ENCODE measurements at regions not wholly inside any gene's neighbourhood (a gene's known extent, or its start where the extent isn't known, plus 50 kb on each side); places are given as distances from the start of the nearest gene placed in this dataset.
"Not testable (repeated sequence)": the region's sequence is repeated elsewhere in the genome, so short reads cannot be mapped to it uniquely, and the experiment has no call there.

GRCh38 chr13:40024967-40025714 is 369.7 kb downstream of the COG6 start:
- no peak for DNase-seq
- peak overlapping the region; percentile 64 for H3K27ac Mint-ChIP-seq
- ATAC-seq = no peak
- no peak overlapping the region for H3K4me3 Mint-ChIP-seq
- no peaks in the 10 kb centered on the region for H3K27me3 Mint-ChIP-seq
- H3K9me3 Mint-ChIP-seq = peaks cover 9% of the 10 kb centered on the region
- peaks cover 2% of the 10 kb centered on the region for H3K36me3 Mint-ChIP-seq (ENCODE audit: low read depth)
- H3K4me1 Mint-ChIP-seq = peaks cover 47% of the 10 kb centered on the region

- peaks cover 2% of the 10 kb centered on the region for H3K36me3 Mint-ChIP-seq (ENCODE audit: low read depth)
- H3K4me3 Mint-ChIP-seq = peak overlapping the region; percentile 22
- peaks cover 9% of the 10 kb centered on the region for H3K9me3 Mint-ChIP-seq
- peak; percentile 89 for ATAC-seq
- peak overlapping the region; percentile 100 for H3K27ac Mint-ChIP-seq
- peaks cover 54% of the 10 kb centered on the region for H3K4me1 Mint-ChIP-seq
- peak; percentile 60 for DNase-seq
- H3K27me3 Mint-ChIP-seq = no peaks in the 10 kb centered on the region
Measured at GRCh38 chr13:40026174-40026585, 370.7 kb downstream of the COG6 start.

- Mint-ChIP-seq H3K36me3 (ENCODE audit: low read depth) (peaks cover 2% of the 10 kb centered on the region), H3K27ac (peak overlapping the region; percentile 100), H3K9me3 (peaks cover 9% of the 10 kb centered on the region), H3K4me1 (peaks cover 55% of the 10 kb centered on the region), H3K27me3 (no peaks in the 10 kb centered on the region), H3K4me3 (peak overlapping the region; percentile 66)
- peak; percentile 74 for ATAC-seq
- DNase-seq = peak; percentile 59
Measured at GRCh38 chr13:40026741-40027140, 371.3 kb downstream of the COG6 start.

GRCh38 chr13:40028446-40028845 is 373.0 kb downstream of the COG6 start:
- H3K4me1 Mint-ChIP-seq = peaks cover 55% of the 10 kb centered on the region

GRCh38 chr13:40031031-40031430 is 375.6 kb downstream of the COG6 start:
- H3K27me3 Mint-ChIP-seq = no peaks in the 10 kb centered on the region
- no peak for ATAC-seq
- no peak for DNase-seq
- peaks cover 2% of the 10 kb centered on the region for H3K36me3 Mint-ChIP-seq (ENCODE audit: low read depth)
- peaks cover 9% of the 10 kb centered on the region for H3K9me3 Mint-ChIP-seq
- H3K27ac Mint-ChIP-seq = no peak overlapping the region
- peaks cover 33% of the 10 kb centered on the region for H3K4me1 Mint-ChIP-seq
- H3K4me3 Mint-ChIP-seq = no peak overlapping the region

More at GRCh38 chr13:40028446-40028845, 373.0 kb downstream of the COG6 start:
- H3K4me3 Mint-ChIP-seq = no peak overlapping the region
- peaks cover 9% of the 10 kb centered on the region for H3K9me3 Mint-ChIP-seq
- peaks cover 2% of the 10 kb centered on the region for H3K36me3 Mint-ChIP-seq (ENCODE audit: low read depth)
- ATAC-seq (no peak), DNase-seq (no peak)
- peak overlapping the region; percentile 51 for H3K27ac Mint-ChIP-seq
- no peaks in the 10 kb centered on the region for H3K27me3 Mint-ChIP-seq

- no peak for DNase-seq
- Mint-ChIP-seq H3K36me3 (ENCODE audit: low read depth) (no peaks in the 10 kb centered on the region), H3K4me1 (no peaks in the 10 kb centered on the region), H3K27ac (no peak overlapping the region), H3K27me3 (peaks cover under 1% of the 10 kb centered on the region), H3K9me3 (no peaks in the 10 kb centered on the region), H3K4me3 (no peak overlapping the region)
- no peak for ATAC-seq
Measured at GRCh38 chr13:40039061-40039460, 383.6 kb downstream of the COG6 start.

- Mint-ChIP-seq H3K4me3 (no peak overlapping the region), H3K27ac (no peak overlapping the region), H3K4me1 (peaks cover 4% of the 10 kb centered on the region), H3K27me3 (peaks cover 8% of the 10 kb centered on the region), H3K9me3 (no peaks in the 10 kb centered on the region), H3K36me3 (ENCODE audit: low read depth) (no peaks in the 10 kb centered on the region)
- ATAC-seq = no peak
- DNase-seq = no peak
Measured at GRCh38 chr13:40042991-40043390, 387.5 kb downstream of the COG6 start.

GRCh38 chr13:40043764-40044163 is 388.3 kb downstream of the COG6 start:
- Mint-ChIP-seq H3K27ac (no peak overlapping the region), H3K27me3 (peaks cover 8% of the 10 kb centered on the region), H3K4me1 (peaks cover 5% of the 10 kb centered on the region), H3K36me3 (ENCODE audit: low read depth) (no peaks in the 10 kb centered on the region), H3K4me3 (no peak overlapping the region), H3K9me3 (no peaks in the 10 kb centered on the region)
- no peak for DNase-seq
- no peak for ATAC-seq

GRCh38 chr13:40047322-40047771 is 391.9 kb downstream of the COG6 start:
- DNase-seq = no peak
- peaks cover 8% of the 10 kb centered on the region for H3K27me3 Mint-ChIP-seq
- H3K27ac Mint-ChIP-seq = no peak overlapping the region
- no peak for ATAC-seq
- no peaks in the 10 kb centered on the region for H3K9me3 Mint-ChIP-seq
- no peak overlapping the region for H3K4me3 Mint-ChIP-seq
- H3K36me3 Mint-ChIP-seq (ENCODE audit: low read depth) = no peaks in the 10 kb centered on the region
- peaks cover 5% of the 10 kb centered on the region for H3K4me1 Mint-ChIP-seq

- Mint-ChIP-seq H3K4me3 (no peak overlapping the region), H3K9me3 (no peaks in the 10 kb centered on the region), H3K36me3 (ENCODE audit: low read depth) (no peaks in the 10 kb centered on the region), H3K4me1 (peaks cover 5% of the 10 kb centered on the region), H3K27me3 (peaks cover 8% of the 10 kb centered on the region), H3K27ac (no peak overlapping the region)
- no peak for DNase-seq
- ATAC-seq = no peak
Measured at GRCh38 chr13:40048551-40048950, 393.1 kb downstream of the COG6 start.

GRCh38 chr13:40052954-40053353 is 397.5 kb downstream of the COG6 start:
- H3K27ac Mint-ChIP-seq = no peak overlapping the region
- H3K27me3 Mint-ChIP-seq = no peaks in the 10 kb centered on the region
- ATAC-seq (no peak), DNase-seq (no peak)
- H3K36me3 Mint-ChIP-seq (ENCODE audit: low read depth) = no peaks in the 10 kb centered on the region
- peaks cover under 1% of the 10 kb centered on the region for H3K4me1 Mint-ChIP-seq
- no peak overlapping the region for H3K4me3 Mint-ChIP-seq
- peaks cover 3% of the 10 kb centered on the region for H3K9me3 Mint-ChIP-seq

- Mint-ChIP-seq H3K4me1 (peaks cover under 1% of the 10 kb centered on the region), H3K27me3 (no peaks in the 10 kb centered on the region)
- ATAC-seq = no peak
Measured at GRCh38 chr13:40053401-40053800, 397.9 kb downstream of the COG6 start.

GRCh38 chr13:40054422-40054821 is 399.0 kb downstream of the COG6 start:
- ATAC-seq; H3K9me3 Mint-ChIP-seq; DNase-seq; H3K4me3 Mint-ChIP-seq; H3K27me3 Mint-ChIP-seq; H3K36me3 Mint-ChIP-seq (ENCODE audit: low read depth); H3K27ac Mint-ChIP-seq: not testable (repeated sequence)
- H3K4me1 Mint-ChIP-seq = peaks cover 11% of the 10 kb centered on the region

More at GRCh38 chr13:40053401-40053800, 397.9 kb downstream of the COG6 start:
- no peak for DNase-seq
- H3K4me3 Mint-ChIP-seq = no peak overlapping the region
- H3K36me3 Mint-ChIP-seq (ENCODE audit: low read depth) = no peaks in the 10 kb centered on the region
- peaks cover 3% of the 10 kb centered on the region for H3K9me3 Mint-ChIP-seq
- H3K27ac Mint-ChIP-seq = no peak overlapping the region

- H3K9me3 Mint-ChIP-seq = peaks cover 3% of the 10 kb centered on the region
- DNase-seq (no peak), ATAC-seq (no peak)
- H3K27me3 Mint-ChIP-seq = no peaks in the 10 kb centered on the region
- H3K4me1 Mint-ChIP-seq = peaks cover 27% of the 10 kb centered on the region
- no peak overlapping the region for H3K4me3 Mint-ChIP-seq
- H3K27ac Mint-ChIP-seq = no peak overlapping the region
- H3K36me3 Mint-ChIP-seq (ENCODE audit: low read depth) = no peaks in the 10 kb centered on the region
Measured at GRCh38 chr13:40056898-40057619, 401.6 kb downstream of the COG6 start.

GRCh38 chr13:40058757-40059236 is 403.3 kb downstream of the COG6 start:
- Mint-ChIP-seq H3K27me3 (no peaks in the 10 kb centered on the region), H3K4me3 (no peak overlapping the region), H3K27ac (peak overlapping the region; percentile 54), H3K9me3 (peaks cover 2% of the 10 kb centered on the region), H3K4me1 (peaks cover 36% of the 10 kb centered on the region), H3K36me3 (ENCODE audit: low read depth) (no peaks in the 10 kb centered on the region)
- ATAC-seq (peak; percentile 45), DNase-seq (no peak)
